ENCODE measurements at regions not wholly inside any gene's neighbourhood (a gene's known extent, or its start where the extent isn't known, plus 50 kb on each side); places are given as distances from the start of the nearest gene placed in this dataset.
A peak's percentile ranks its signal among the peaks of the same experiment; 100 is the strongest.

DNA sequence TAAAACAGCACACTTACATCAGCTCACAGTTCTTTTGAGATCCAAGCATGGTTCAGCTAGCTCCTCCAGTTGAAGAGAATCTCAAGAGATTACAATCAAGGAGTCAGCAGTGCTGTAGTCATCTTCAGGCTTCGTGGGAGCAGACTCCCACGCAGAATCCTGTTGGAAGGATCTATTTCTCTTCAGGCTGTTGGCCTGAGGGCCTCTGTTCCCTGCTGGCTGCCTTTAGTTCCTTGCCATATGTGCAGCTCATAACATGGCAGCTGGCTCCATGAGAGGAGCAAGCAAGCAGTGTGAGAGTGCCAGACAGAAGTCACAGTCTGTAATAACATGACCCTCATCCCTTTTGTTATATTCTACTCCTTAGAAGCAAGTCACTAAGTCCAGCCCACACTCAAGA lies 168.6 kb downstream of the COX18 start (continued):
- TF ChIP-seq, protein P1, sequence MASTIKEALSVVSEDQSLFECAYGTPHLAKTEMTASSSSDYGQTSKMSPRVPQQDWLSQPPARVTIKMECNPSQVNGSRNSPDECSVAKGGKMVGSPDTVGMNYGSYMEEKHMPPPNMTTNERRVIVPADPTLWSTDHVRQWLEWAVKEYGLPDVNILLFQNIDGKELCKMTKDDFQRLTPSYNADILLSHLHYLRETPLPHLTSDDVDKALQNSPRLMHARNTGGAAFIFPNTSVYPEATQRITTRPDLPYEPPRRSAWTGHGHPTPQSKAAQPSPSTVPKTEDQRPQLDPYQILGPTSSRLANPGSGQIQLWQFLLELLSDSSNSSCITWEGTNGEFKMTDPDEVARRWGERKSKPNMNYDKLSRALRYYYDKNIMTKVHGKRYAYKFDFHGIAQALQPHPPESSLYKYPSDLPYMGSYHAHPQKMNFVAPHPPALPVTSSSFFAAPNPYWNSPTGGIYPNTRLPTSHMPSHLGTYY (CRISPR knock-in tag; IDR thresholded peaks at IDR 0.05) = no peak
- TF ChIP-seq ESRRA (CRISPR knock-in tag; IDR thresholded peaks at IDR 0.05; ENCODE audit: borderline replicate concordance) = no peak
- no peak for TF ChIP-seq FOXP1 (CRISPR knock-in tag; IDR thresholded peaks at IDR 0.05; ENCODE audit: borderline replicate concordance)
- TF ChIP-seq SMAD3 (CRISPR knock-in tag; IDR thresholded peaks at IDR 0.05; ENCODE audit: borderline replicate concordance) = no peak

DNA sequence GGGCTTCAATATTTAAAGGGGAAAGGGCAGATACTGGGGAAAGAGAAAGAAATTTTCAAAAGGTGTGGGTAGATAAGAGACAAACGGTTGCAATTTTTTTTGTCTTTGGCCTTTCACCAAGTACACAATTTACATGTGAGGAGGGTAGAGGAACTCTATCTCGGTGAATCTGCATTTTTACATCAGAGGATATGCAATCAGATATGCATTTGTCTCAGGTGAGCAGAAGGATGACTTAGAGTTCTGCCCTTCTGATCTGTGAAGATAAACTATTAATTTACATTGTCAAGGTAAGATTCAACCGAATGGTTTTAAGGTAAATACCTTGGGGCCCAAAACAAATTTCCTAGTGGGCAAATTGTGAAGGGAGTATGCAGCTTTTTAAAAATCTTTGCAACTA lies 169.9 kb downstream of the COX18 start:
- TF ChIP-seq JAZF1 (CRISPR knock-in tag; IDR thresholded peaks at IDR 0.05) (no peak), CBFB (CRISPR knock-in tag; IDR thresholded peaks at IDR 0.05; ENCODE audit: low read depth) (no peak), ZNF138 (CRISPR knock-in tag; conservative IDR thresholded peaks at IDR 0.05) (no peak), RORB (CRISPR knock-in tag; IDR thresholded peaks at IDR 0.05) (no peak), ETV6 (CRISPR knock-in tag; IDR thresholded peaks at IDR 0.05) (no peak), EMX1 (CRISPR knock-in tag; IDR thresholded peaks at IDR 0.05) (no peak), ZNF219 (CRISPR knock-in tag; IDR thresholded peaks at IDR 0.05; ENCODE audit: borderline replicate concordance) (no peak)
- TF ChIP-seq, protein P2, sequence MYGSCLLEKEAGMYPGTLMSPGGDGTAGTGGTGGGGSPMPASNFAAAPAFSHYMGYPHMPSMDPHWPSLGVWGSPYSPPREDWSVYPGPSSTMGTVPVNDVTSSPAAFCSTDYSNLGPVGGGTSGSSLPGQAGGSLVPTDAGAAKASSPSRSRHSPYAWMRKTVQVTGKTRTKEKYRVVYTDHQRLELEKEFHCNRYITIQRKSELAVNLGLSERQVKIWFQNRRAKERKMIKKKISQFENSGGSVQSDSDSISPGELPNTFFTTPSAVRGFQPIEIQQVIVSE (CRISPR knock-in tag; IDR thresholded peaks at IDR 0.05; ENCODE audit: borderline replicate concordance) = no peak
- TF ChIP-seq, protein P3, sequence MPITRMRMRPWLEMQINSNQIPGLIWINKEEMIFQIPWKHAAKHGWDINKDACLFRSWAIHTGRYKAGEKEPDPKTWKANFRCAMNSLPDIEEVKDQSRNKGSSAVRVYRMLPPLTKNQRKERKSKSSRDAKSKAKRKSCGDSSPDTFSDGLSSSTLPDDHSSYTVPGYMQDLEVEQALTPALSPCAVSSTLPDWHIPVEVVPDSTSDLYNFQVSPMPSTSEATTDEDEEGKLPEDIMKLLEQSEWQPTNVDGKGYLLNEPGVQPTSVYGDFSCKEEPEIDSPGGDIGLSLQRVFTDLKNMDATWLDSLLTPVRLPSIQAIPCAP (CRISPR knock-in tag; IDR thresholded peaks at IDR 0.05) = no peak
- TF ChIP-seq, protein P4, sequence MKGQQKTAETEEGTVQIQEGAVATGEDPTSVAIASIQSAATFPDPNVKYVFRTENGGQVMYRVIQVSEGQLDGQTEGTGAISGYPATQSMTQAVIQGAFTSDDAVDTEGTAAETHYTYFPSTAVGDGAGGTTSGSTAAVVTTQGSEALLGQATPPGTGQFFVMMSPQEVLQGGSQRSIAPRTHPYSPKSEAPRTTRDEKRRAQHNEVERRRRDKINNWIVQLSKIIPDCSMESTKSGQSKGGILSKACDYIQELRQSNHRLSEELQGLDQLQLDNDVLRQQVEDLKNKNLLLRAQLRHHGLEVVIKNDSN (CRISPR knock-in tag; IDR thresholded peaks at IDR 0.05) = no peak
- TF ChIP-seq, protein P5, sequence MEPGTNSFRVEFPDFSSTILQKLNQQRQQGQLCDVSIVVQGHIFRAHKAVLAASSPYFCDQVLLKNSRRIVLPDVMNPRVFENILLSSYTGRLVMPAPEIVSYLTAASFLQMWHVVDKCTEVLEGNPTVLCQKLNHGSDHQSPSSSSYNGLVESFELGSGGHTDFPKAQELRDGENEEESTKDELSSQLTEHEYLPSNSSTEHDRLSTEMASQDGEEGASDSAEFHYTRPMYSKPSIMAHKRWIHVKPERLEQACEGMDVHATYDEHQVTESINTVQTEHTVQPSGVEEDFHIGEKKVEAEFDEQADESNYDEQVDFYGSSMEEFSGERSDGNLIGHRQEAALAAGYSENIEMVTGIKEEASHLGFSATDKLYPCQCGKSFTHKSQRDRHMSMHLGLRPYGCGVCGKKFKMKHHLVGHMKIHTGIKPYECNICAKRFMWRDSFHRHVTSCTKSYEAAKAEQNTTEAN (CRISPR knock-in tag; IDR thresholded peaks at IDR 0.05) = no peak
- DNase-seq (ENCODE audit: low spot score) (no peak), ATAC-seq (no peak)
- POLR2A ChIA-PET = no interaction called here
- Mint-ChIP-seq H3K27me3 (ENCODE audit: low read depth) (no peaks in the 10 kb centered on the region), H3K4me3 (no peak overlapping the region), H3K9me3 (peaks cover 4% of the 10 kb centered on the region; the same call in 1 of the 2 replicates), H3K27ac (peak overlapping the region; percentile 94), H3K36me3 (peaks cover 6% of the 10 kb centered on the region), H3K4me1 (peaks cover 29% of the 10 kb centered on the region)
- CTCF ChIA-PET = interaction anchor here (2.4 kb wide), 1 partner anchor 10 kb away, joined by 8 read pairs; no protein-coding TSS in a partner anchor

DNA sequence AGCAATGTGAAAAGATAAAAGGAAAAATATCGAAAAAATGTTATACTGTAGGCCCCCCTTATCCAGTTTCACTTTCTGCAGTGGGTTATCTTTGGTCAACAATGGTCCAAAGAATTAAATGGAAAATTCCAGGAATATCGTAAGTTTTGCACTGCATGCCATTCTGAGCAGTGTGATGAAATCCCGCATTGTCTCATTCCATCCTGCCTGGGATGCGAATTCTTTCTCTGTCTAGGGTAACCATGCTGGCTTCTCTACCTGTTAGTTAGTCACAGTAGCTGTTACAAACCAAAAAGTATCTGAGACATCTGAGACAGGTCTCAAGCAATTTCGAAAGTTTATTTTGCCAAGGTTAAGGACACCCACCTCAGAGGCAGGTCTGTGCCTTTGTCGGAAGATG lies 170.3 kb downstream of the COX18 start:
- Mint-ChIP-seq H3K27ac (peak overlapping the region; percentile 94), H3K9me3 (peaks cover 4% of the 10 kb centered on the region; the same call in 1 of the 2 replicates), H3K4me1 (peaks cover 32% of the 10 kb centered on the region), H3K27me3 (ENCODE audit: low read depth) (no peaks in the 10 kb centered on the region), H3K4me3 (no peak overlapping the region), H3K36me3 (peaks cover 6% of the 10 kb centered on the region)
- ATAC-seq (peak; percentile 62), DNase-seq (ENCODE audit: low spot score) (no peak)
- CTCF ChIA-PET = interaction anchor here (2.4 kb wide), 1 partner anchor 10 kb away, joined by 8 read pairs; no protein-coding TSS in a partner anchor
- POLR2A ChIA-PET = no interaction called here
- TF ChIP-seq ZNF219 (CRISPR knock-in tag; IDR thresholded peaks at IDR 0.05; ENCODE audit: borderline replicate concordance) (no peak), NFATC4 (CRISPR knock-in tag; IDR thresholded peaks at IDR 0.05) (no peak), TCF7 (CRISPR knock-in tag; IDR thresholded peaks at IDR 0.05; ENCODE audit: low read depth) (no peak), GTF2I (CRISPR knock-in tag; conservative IDR thresholded peaks at IDR 0.05) (no peak)
- TF ChIP-seq, protein P6, sequence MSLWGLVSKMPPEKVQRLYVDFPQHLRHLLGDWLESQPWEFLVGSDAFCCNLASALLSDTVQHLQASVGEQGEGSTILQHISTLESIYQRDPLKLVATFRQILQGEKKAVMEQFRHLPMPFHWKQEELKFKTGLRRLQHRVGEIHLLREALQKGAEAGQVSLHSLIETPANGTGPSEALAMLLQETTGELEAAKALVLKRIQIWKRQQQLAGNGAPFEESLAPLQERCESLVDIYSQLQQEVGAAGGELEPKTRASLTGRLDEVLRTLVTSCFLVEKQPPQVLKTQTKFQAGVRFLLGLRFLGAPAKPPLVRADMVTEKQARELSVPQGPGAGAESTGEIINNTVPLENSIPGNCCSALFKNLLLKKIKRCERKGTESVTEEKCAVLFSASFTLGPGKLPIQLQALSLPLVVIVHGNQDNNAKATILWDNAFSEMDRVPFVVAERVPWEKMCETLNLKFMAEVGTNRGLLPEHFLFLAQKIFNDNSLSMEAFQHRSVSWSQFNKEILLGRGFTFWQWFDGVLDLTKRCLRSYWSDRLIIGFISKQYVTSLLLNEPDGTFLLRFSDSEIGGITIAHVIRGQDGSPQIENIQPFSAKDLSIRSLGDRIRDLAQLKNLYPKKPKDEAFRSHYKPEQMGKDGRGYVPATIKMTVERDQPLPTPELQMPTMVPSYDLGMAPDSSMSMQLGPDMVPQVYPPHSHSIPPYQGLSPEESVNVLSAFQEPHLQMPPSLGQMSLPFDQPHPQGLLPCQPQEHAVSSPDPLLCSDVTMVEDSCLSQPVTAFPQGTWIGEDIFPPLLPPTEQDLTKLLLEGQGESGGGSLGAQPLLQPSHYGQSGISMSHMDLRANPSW (CRISPR knock-in tag; conservative IDR thresholded peaks at IDR 0.05; ENCODE audit: low read depth) = no peak
- TF ChIP-seq, protein P7, sequence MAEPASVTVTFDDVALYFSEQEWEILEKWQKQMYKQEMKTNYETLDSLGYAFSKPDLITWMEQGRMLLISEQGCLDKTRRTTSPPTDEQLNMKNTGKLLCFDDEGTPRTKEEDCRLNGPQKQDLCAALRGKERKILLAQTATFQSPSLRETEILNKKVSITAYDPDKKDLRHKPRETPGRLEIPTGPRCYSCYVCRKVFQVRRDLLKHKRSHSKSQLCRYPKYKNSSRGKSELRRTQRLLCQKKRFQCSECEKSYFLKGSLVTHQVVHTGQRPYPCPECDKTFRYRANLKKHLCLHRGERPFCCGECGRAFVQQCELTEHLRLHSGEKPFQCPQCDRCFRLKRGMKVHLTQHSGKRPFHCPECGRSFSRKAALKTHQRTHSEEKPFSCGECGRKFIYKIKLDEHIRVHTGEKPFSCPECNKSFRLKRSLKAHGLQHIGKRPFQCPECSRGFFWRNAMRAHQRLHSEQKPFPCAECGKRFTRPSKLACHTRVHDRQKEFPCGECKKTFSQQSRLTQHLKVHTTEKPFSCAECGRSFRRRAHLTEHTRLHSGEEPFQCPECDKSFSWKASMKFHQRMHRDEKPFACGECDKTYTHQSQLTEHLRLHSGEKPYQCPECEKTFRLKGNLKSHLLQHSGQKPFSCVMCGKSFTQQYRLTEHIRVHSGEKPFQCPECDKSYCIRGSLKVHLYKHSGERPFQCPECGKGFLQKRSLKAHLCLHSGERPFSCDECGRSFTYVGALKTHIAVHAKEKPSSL (CRISPR knock-in tag; conservative IDR thresholded peaks at IDR 0.05) = no peak
- TF ChIP-seq, protein P8, sequence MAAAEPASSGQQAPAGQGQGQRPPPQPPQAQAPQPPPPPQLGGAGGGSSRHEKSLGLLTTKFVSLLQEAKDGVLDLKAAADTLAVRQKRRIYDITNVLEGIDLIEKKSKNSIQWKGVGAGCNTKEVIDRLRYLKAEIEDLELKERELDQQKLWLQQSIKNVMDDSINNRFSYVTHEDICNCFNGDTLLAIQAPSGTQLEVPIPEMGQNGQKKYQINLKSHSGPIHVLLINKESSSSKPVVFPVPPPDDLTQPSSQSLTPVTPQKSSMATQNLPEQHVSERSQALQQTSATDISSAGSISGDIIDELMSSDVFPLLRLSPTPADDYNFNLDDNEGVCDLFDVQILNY (CRISPR knock-in tag; IDR thresholded peaks at IDR 0.05) = no peak
- TF ChIP-seq, protein P9, sequence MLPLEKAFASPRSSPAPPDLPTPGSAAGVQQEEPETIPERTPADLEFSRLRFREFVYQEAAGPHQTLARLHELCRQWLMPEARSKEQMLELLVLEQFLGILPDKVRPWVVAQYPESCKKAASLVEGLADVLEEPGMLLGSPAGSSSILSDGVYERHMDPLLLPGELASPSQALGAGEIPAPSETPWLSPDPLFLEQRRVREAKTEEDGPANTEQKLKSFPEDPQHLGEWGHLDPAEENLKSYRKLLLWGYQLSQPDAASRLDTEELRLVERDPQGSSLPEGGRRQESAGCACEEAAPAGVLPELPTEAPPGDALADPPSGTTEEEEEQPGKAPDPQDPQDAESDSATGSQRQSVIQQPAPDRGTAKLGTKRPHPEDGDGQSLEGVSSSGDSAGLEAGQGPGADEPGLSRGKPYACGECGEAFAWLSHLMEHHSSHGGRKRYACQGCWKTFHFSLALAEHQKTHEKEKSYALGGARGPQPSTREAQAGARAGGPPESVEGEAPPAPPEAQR (CRISPR knock-in tag; IDR thresholded peaks at IDR 0.05) = no peak

Measured in WTC11 (cell line).